H1 (cell line): ENCODE measurements at regions not wholly inside any gene's neighbourhood (a gene's known extent, or its start where the extent isn't known, plus 50 kb on each side); places are given as distances from the start of the nearest gene placed in this dataset.

Source experiments
- CTCF ChIA-PET: fragments of 300-600 bp; sonication (Branson Sonifier 250); formaldehyde crosslinking; loops from one replicate; lab custom pipeline; 2021; ENCODE audit not compliant: partially characterized antibody; lab: Charles Lee
- POLR2A ChIA-PET: fragments of 300-600 bp; sonication (Branson Sonifier 250); formaldehyde crosslinking; loops from one replicate; lab custom pipeline; 2021; ENCODE audit warnings: inconsistent platforms; ENCODE audit not compliant: partially characterized antibody; lab: Charles Lee
- DNase-seq, 2 experiments: peaks; one replicate each; pipeline versions ENCODE4 v3.0.0 to v3.0.0-alpha.2; 2010 to 2022; ENCODE audit warnings: low spot score in 2 of 2, low read depth in 1 of 2, mixed read lengths in 1 of 2
- FAIRE-seq: peaks from 2 replicates; lab custom pipeline; 2011; peaks lifted over from hg19 to GRCh38; lab: Jason Lieb, UNC
- H2AFZ ChIP-seq: 2 replicates; pipeline ENCODE4 v1.8.1; 2012; ENCODE audit warnings: low read length, inconsistent platforms
- H2AK5ac ChIP-seq: 2 replicates; pipeline ENCODE4 v1.6.1; 2013; ENCODE audit warnings: low read depth, low read length
- H2BK120ac ChIP-seq: replicated peaks from 2 replicates; pipeline ENCODE3; 2013; ENCODE audit warnings: low read depth, low read length, inconsistent platforms
- H2BK12ac ChIP-seq: 2 replicates; pipeline ENCODE4 v1.6.1; 2013; ENCODE audit warnings: low read depth, low read length
- H2BK15ac ChIP-seq: 2 replicates; pipeline ENCODE4 v1.6.1; 2013; ENCODE audit warnings: low read length
- H2BK20ac ChIP-seq: 2 replicates; pipeline ENCODE4 v1.6.1; 2013; ENCODE audit warnings: low read length
- H2BK5ac ChIP-seq: 2 replicates; pipeline ENCODE4 v1.6.1; 2013; ENCODE audit warnings: low read depth, low read length
- H3K14ac ChIP-seq: 2 replicates; pipeline ENCODE4 v1.6.1; 2013; ENCODE audit warnings: inconsistent platforms; ENCODE audit not compliant: insufficient read length
- H3K18ac ChIP-seq: 2 replicates; pipeline ENCODE4 v1.6.1; 2013; ENCODE audit warnings: low read length; ENCODE audit errors: extremely low read depth
- H3K23ac ChIP-seq: 2 replicates; pipeline ENCODE4 v1.6.1; 2013; ENCODE audit warnings: inconsistent platforms; ENCODE audit not compliant: insufficient read length
- H3K23me2 ChIP-seq: 2 replicates; pipeline ENCODE4 v1.6.1; 2013; ENCODE audit warnings: low read depth, low read length
- H3K27ac ChIP-seq: 2 replicates; pipeline ENCODE4 v1.6.1; 2011; ENCODE audit warnings: low read depth, low read length, inconsistent platforms
- H3K27me3 ChIP-seq, 4 experiments: replicated peaks in 1 of 4; 1 replicate in 1 of 4; 2 replicates in 3 of 4; pipeline versions ENCODE4 v1.6.1 to v1.8.1; 2011 to 2013; ENCODE audit warnings: low read length in 3 of 4, mild to moderate bottlenecking in 3 of 4, inconsistent platforms in 2 of 4, mixed read lengths in 2 of 4, moderate library complexity in 1 of 4; ENCODE audit not compliant: control insufficient read depth in 3 of 4, insufficient read depth in 3 of 4; ENCODE audit errors: extremely low read depth in 1 of 4
- H3K36me3 ChIP-seq, 4 experiments: 2 replicates each; pipeline versions ENCODE4 v1.6.1 to v1.8.1; 2011 to 2013; ENCODE audit warnings: mild to moderate bottlenecking in 4 of 4, low read length in 3 of 4, moderate library complexity in 2 of 4, control low read depth in 1 of 4, inconsistent platforms in 1 of 4; ENCODE audit not compliant: insufficient read depth in 4 of 4, control insufficient read depth in 2 of 4
- H3K4ac ChIP-seq: replicated peaks from 2 replicates; pipeline ENCODE3; 2013; ENCODE audit warnings: low read length, low read depth, mixed read lengths, inconsistent platforms; ENCODE audit not compliant: insufficient read length
- H3K4me1 ChIP-seq, 4 experiments: replicated peaks in 1 of 4; 1 replicate in 1 of 4; 2 replicates in 3 of 4; pipeline versions ENCODE4 v1.6.1 to v1.8.1; 2011 to 2013; ENCODE audit warnings: low read length in 3 of 4, inconsistent platforms in 2 of 4, mixed read lengths in 1 of 4; ENCODE audit not compliant: insufficient read depth in 4 of 4, control insufficient read depth in 3 of 4
- H3K4me2 ChIP-seq, 2 experiments: 2 replicates each; pipeline versions ENCODE4 v1.6.1 to v1.8.1; 2011 to 2013; ENCODE audit warnings: low read depth in 2 of 2, low read length in 2 of 2, control low read depth in 1 of 2, inconsistent platforms in 1 of 2, mild to moderate bottlenecking in 1 of 2; ENCODE audit not compliant: insufficient read depth in 1 of 2
- H3K4me3 ChIP-seq, 4 experiments: fragments of 200-600, 300-600 bp in 1 of 4; sonication (generic), shearing (Covaris generic), sonication (Bioruptor Twin) in 1 of 4; 2 replicates each; pipeline versions ENCODE4 v1.5.1 to v1.8.1; 2011 to 2016; ENCODE audit warnings: low read length in 4 of 4, low read depth in 3 of 4, control low read depth in 2 of 4, inconsistent platforms in 2 of 4, mild to moderate bottlenecking in 2 of 4, mixed read lengths in 1 of 4, moderate library complexity in 1 of 4; ENCODE audit not compliant: insufficient read depth in 2 of 4; ENCODE audit errors: extremely low read depth in 1 of 4
- H3K56ac ChIP-seq: replicated peaks from 2 replicates; pipeline ENCODE3; 2013; ENCODE audit warnings: low read depth, mild to moderate bottlenecking, mixed read lengths, low read length, inconsistent platforms; ENCODE audit not compliant: insufficient read length
- H3K79me1 ChIP-seq: 2 replicates; pipeline ENCODE4 v1.6.1; 2013; ENCODE audit warnings: low read depth, low read length, control low read depth
- H3K79me2 ChIP-seq, 2 experiments: 2 replicates each; pipeline versions ENCODE4 v1.6.1 to v1.8.1; 2012 to 2013; ENCODE audit warnings: low read length in 2 of 2, mild to moderate bottlenecking in 2 of 2, inconsistent platforms in 1 of 2; ENCODE audit not compliant: insufficient read depth in 2 of 2, control insufficient read depth in 1 of 2
- H3K9ac ChIP-seq, 4 experiments: replicated peaks in 1 of 4; 1 replicate in 1 of 4; 2 replicates in 3 of 4; pipeline versions ENCODE4 v1.6.1 to v1.8.1; 2011 to 2013; ENCODE audit warnings: low read depth in 3 of 4, low read length in 3 of 4, control low read depth in 2 of 4, mild to moderate bottlenecking in 2 of 4, moderate library complexity in 2 of 4, inconsistent platforms in 1 of 4; ENCODE audit errors: extremely low read depth in 1 of 4
- H3K9me3 ChIP-seq, 2 experiments: 2 replicates each; pipeline versions ENCODE4 v1.6.1 to v1.8.1; 2012 to 2013; ENCODE audit warnings: mild to moderate bottlenecking in 2 of 2, moderate library complexity in 2 of 2, control low read depth in 1 of 2, inconsistent platforms in 1 of 2, low read depth in 1 of 2, low read length in 1 of 2, mixed read lengths in 1 of 2; ENCODE audit not compliant: insufficient read depth in 2 of 2
- H4K20me1 ChIP-seq, 2 experiments: replicated peaks in 1 of 2; 2 replicates each; pipeline versions ENCODE3 to v1.8.1; 2011 to 2013; ENCODE audit warnings: inconsistent platforms in 2 of 2, low read length in 2 of 2, mild to moderate bottlenecking in 1 of 2; ENCODE audit not compliant: insufficient read depth in 2 of 2, control insufficient read depth in 1 of 2
- H4K5ac ChIP-seq: 2 replicates; pipeline ENCODE4 v1.6.1; 2013; ENCODE audit warnings: low read length, low read depth, mixed read lengths, inconsistent platforms; ENCODE audit not compliant: insufficient read length
- H4K8ac ChIP-seq: 2 replicates; pipeline ENCODE4 v1.8.0; 2013; ENCODE audit warnings: mild to moderate bottlenecking, moderate library complexity, low read length, inconsistent platforms; ENCODE audit not compliant: insufficient read depth; ENCODE audit errors: extremely low read depth
- H4K91ac ChIP-seq: replicated peaks from 2 replicates; pipeline ENCODE3; 2013; ENCODE audit warnings: low read length, mixed read lengths, inconsistent platforms; ENCODE audit not compliant: insufficient read length
- CBX5 ChIP-seq: fragments of 300-800, 300-1000 bp; sonication (generic); IDR thresholded peaks from 2 replicates; pipeline ENCODE4 v1.7.1; 2016; ENCODE audit warnings: antibody characterized with exemption, low read length, low read depth
- CREB1 ChIP-seq: IDR thresholded peaks from 2 replicates; pipeline ENCODE4 v1.6.1; 2012; ENCODE audit warnings: inconsistent platforms
- CTBP2 ChIP-seq: IDR thresholded peaks from 2 replicates; pipeline ENCODE4 v1.7.0; 2011; ENCODE audit warnings: borderline replicate concordance, mild to moderate bottlenecking, moderate library complexity, mixed read lengths, low read length; ENCODE audit not compliant: insufficient read depth, insufficient read length
- CTCF ChIP-seq, 3 experiments: IDR thresholded peaks; 1 replicate in 2 of 3; 2 replicates in 1 of 3; pipeline versions ENCODE4 v1.5.1 to v1.6.1; 2011; ENCODE audit warnings: low read length in 3 of 3, mild to moderate bottlenecking in 3 of 3, inconsistent platforms in 2 of 3, low read depth in 1 of 3, moderate library complexity in 1 of 3; ENCODE audit not compliant: insufficient read depth in 1 of 3; ENCODE audit errors: control extremely low read depth in 1 of 3
- E2F6 ChIP-seq: IDR thresholded peaks from 2 replicates; pipeline ENCODE4 v1.6.1; 2012; ENCODE audit warnings: inconsistent platforms
- GTF2F1 ChIP-seq: IDR thresholded peaks from 2 replicates; pipeline ENCODE4 v1.6.1; 2012; ENCODE audit warnings: low read depth, low read length, improper control_type of control experiment, borderline replicate concordance
- PHF8 ChIP-seq: fragments of 200-600 bp; sonication (generic); conservative IDR thresholded peaks from 2 replicates; pipeline ENCODE4 v1.7.1; 2012; ENCODE audit warnings: low read depth, mild to moderate bottlenecking, inconsistent platforms, low read length, moderate library complexity
- POLR2AphosphoS5 ChIP-seq: IDR thresholded peaks from 2 replicates; pipeline ENCODE4 v1.6.1; 2011; ENCODE audit warnings: low read depth, low read length
- POU5F1 ChIP-seq: IDR thresholded peaks from 2 replicates; pipeline ENCODE4 v1.6.1; 2011; ENCODE audit warnings: low read depth, mild to moderate bottlenecking, low read length, moderate library complexity
- RBBP5 ChIP-seq: IDR thresholded peaks from 2 replicates; pipeline ENCODE4 v1.7.1; 2012; ENCODE audit warnings: low read depth, mild to moderate bottlenecking, inconsistent platforms, low read length, moderate library complexity, borderline replicate concordance
- WGBS, 2 experiments: shearing (Covaris generic) in 1 of 2; methylation state at CpG; one replicate each; pipeline versions ENCODE4 v1.1.6 to v1.1.7; 2013 to 2015; ENCODE audit warnings: low lambda C conversion rate in 2 of 2, mixed read lengths in 2 of 2, inconsistent platforms in 1 of 2, low coverage in 1 of 2, missing lambda C conversion rate in 1 of 2; ENCODE audit not compliant: insufficient replicate concordance in 2 of 2, insufficient coverage in 1 of 2, insufficient read length in 1 of 2; ENCODE audit errors: extremely low coverage in 1 of 2, missing lambda C conversion rate in 1 of 2; 5-methylcytosine and 5-hydroxymethylcytosine counted together

- H3K79me2 ChIP-seq: no peaks in the 10 kb centered on the region
- no peak overlapping the region for H3K9ac ChIP-seq
- H4K20me1 ChIP-seq: no peaks in the 10 kb centered on the region
- WGBS, 2 experiments: 82% methylated on average over 3 of the region's 3 CpGs; no CpG with 5 or more reads in 1 of the 2 experiments
- no peak overlapping the region for H2BK15ac ChIP-seq
- no peak overlapping the region for H2BK20ac ChIP-seq
- H4K8ac ChIP-seq: no peak overlapping the region
- no peak overlapping the region for H3K4me2 ChIP-seq
- H3K23ac ChIP-seq: no peak overlapping the region
- H4K91ac ChIP-seq: no peak overlapping the region
- POLR2A ChIA-PET: interaction anchor here (0.9 kb wide), 1 partner anchor 11 kb away, joined by 3 read pairs; no protein-coding TSS in a partner anchor
- H3K23me2 ChIP-seq: no peaks in the 10 kb centered on the region
- FAIRE-seq (no peak), DNase-seq (no peak)
- H2BK12ac ChIP-seq: no peak overlapping the region
- H3K14ac ChIP-seq: no peak overlapping the region
- H3K4me1 ChIP-seq: peaks cover 0 to 5% (median 4%) of the 10 kb centered on the region in 4 experiments; a peak in 4 of 7 replicates
- H3K27ac ChIP-seq: no peak overlapping the region
- no peak overlapping the region for H2AFZ ChIP-seq
- H2BK120ac ChIP-seq: no peak overlapping the region
- no peak overlapping the region for H2BK5ac ChIP-seq
- no peaks in the 10 kb centered on the region for H3K79me1 ChIP-seq
- CTCF ChIA-PET: no interaction called here
- H3K18ac ChIP-seq: no peak overlapping the region
- no peak overlapping the region for H4K5ac ChIP-seq
- H3K27me3 ChIP-seq: no peaks in the 10 kb centered on the region
- no peaks in the 10 kb centered on the region for H3K36me3 ChIP-seq
- no peak overlapping the region for H3K4ac ChIP-seq
- H3K4me3 ChIP-seq: no peak overlapping the region
- no peak overlapping the region for H3K56ac ChIP-seq
- H3K9me3 ChIP-seq: no peaks in the 10 kb centered on the region
- no peak overlapping the region for H2AK5ac ChIP-seq
- TF ChIP-seq CTCF (IDR thresholded peaks at IDR 0.05; ENCODE audit: control extremely low read depth in 1 of 3, insufficient read depth in 1 of 3, low read depth in 1 of 3, low read length in 3 of 3) (no peak), PHF8 (no peak), CTBP2 (no peak), GTF2F1 (no peak), E2F6 (no peak), POU5F1 (no peak), POLR2AphosphoS5 (no peak), CBX5 (no peak), RBBP5 (no peak), CREB1 (no peak)
Measured at GRCh38 chr7:113824117-113824823, 94.5 kb downstream of the PPP1R3A start.
